H9 (cell line): ENCODE measurements at regions not wholly inside any gene's neighbourhood (a gene's known extent, or its start where the extent isn't known, plus 50 kb on each side); places are given as distances from the start of the nearest gene placed in this dataset.

Experiments used
- DNase-seq: peaks from one replicate; pipeline ENCODE4 v3.0.0-alpha.2; 2017
- H2AFZ ChIP-seq: one replicate; pipeline ENCODE4 v1.6.1; 2013; ENCODE audit warnings: mild to moderate bottlenecking, low read length, control low read depth, moderate library complexity
- H2AK5ac ChIP-seq: 2 replicates; pipeline ENCODE4 v1.6.1; 2013; ENCODE audit warnings: low read length, control low read depth, mixed read lengths; ENCODE audit not compliant: insufficient read length
- H2BK120ac ChIP-seq: one replicate; pipeline ENCODE4 v1.6.1; 2013; ENCODE audit warnings: low read depth, mild to moderate bottlenecking, low read length, control low read depth, inconsistent platforms; ENCODE audit not compliant: poor library complexity, severe bottlenecking
- H2BK12ac ChIP-seq: 2 replicates; pipeline ENCODE4 v1.6.1; 2013; ENCODE audit warnings: low read length, control low read depth, mixed read lengths, low read depth; ENCODE audit not compliant: insufficient read length
- H2BK15ac ChIP-seq: 2 replicates; pipeline ENCODE4 v1.6.1; 2013; ENCODE audit warnings: low read depth, low read length, control low read depth
- H2BK20ac ChIP-seq: one replicate; pipeline ENCODE4 v1.6.1; 2013; ENCODE audit warnings: low read depth, mild to moderate bottlenecking, low read length, control low read depth, inconsistent platforms; ENCODE audit not compliant: poor library complexity, severe bottlenecking
- H2BK5ac ChIP-seq: 2 replicates; pipeline ENCODE4 v1.6.1; 2013; ENCODE audit warnings: low read length, control low read depth, mixed read lengths; ENCODE audit not compliant: insufficient read length
- H3K14ac ChIP-seq: 2 replicates; pipeline ENCODE4 v1.6.1; 2013; ENCODE audit warnings: low read length, control low read depth; ENCODE audit not compliant: insufficient read depth
- H3K18ac ChIP-seq: 2 replicates; pipeline ENCODE4 v1.6.1; 2013; ENCODE audit warnings: low read depth, mild to moderate bottlenecking, mixed read lengths, low read length, control low read depth; ENCODE audit not compliant: insufficient read length
- H3K23ac ChIP-seq: 2 replicates; pipeline ENCODE4 v1.6.1; 2013; ENCODE audit warnings: low read length, control low read depth, mixed read lengths, low read depth; ENCODE audit not compliant: insufficient read length
- H3K23me2 ChIP-seq: 2 replicates; pipeline ENCODE4 v1.6.1; 2013; ENCODE audit warnings: low read depth, mild to moderate bottlenecking, mixed read lengths, low read length, control low read depth; ENCODE audit not compliant: insufficient read length, poor library complexity, severe bottlenecking
- H3K27ac ChIP-seq: 2 replicates; pipeline ENCODE4 v1.5.1; 2013; ENCODE audit warnings: low read length, control low read depth, mixed read lengths, low read depth; ENCODE audit not compliant: insufficient read length
- H3K27me3 ChIP-seq: 2 replicates; pipeline ENCODE4 v1.6.1; 2013; ENCODE audit warnings: low read length, control low read depth, inconsistent platforms; ENCODE audit not compliant: insufficient read depth
- H3K4ac ChIP-seq: 2 replicates; pipeline ENCODE4 v1.6.1; 2013; ENCODE audit warnings: low read depth, mild to moderate bottlenecking, control low read depth, inconsistent platforms, low read length, moderate library complexity
- H3K4me1 ChIP-seq: 2 replicates; pipeline ENCODE4 v1.6.1; 2013; ENCODE audit warnings: low read length, control low read depth, inconsistent platforms; ENCODE audit not compliant: insufficient read depth
- H3K4me2 ChIP-seq: 2 replicates; pipeline ENCODE4 v1.6.1; 2013; ENCODE audit warnings: low read length, control low read depth, mixed read lengths; ENCODE audit not compliant: insufficient read length, insufficient read depth
- H3K56ac ChIP-seq: 2 replicates; pipeline ENCODE4 v1.6.1; 2013; ENCODE audit warnings: low read depth, mild to moderate bottlenecking, mixed read lengths, low read length, control low read depth; ENCODE audit not compliant: insufficient read length
- H3K79me1 ChIP-seq: 2 replicates; pipeline ENCODE4 v1.6.1; 2013; ENCODE audit warnings: low read depth, mild to moderate bottlenecking, moderate library complexity, low read length, control low read depth, inconsistent platforms; ENCODE audit not compliant: insufficient read depth, poor library complexity, severe bottlenecking
- H3K79me2 ChIP-seq: 2 replicates; pipeline ENCODE4 v1.6.1; 2013; ENCODE audit warnings: low read length, control low read depth, inconsistent platforms; ENCODE audit not compliant: insufficient read depth
- H3K9ac ChIP-seq: 2 replicates; pipeline ENCODE4 v1.6.1; 2013; ENCODE audit warnings: low read length, control low read depth, mixed read lengths; ENCODE audit not compliant: insufficient read length; ENCODE audit errors: extremely low read depth
- H3K9me3 ChIP-seq: one replicate; pipeline ENCODE4 v1.6.1; 2013; ENCODE audit warnings: low read depth, low read length, inconsistent platforms; ENCODE audit not compliant: control insufficient read depth
- H3T11ph ChIP-seq: one replicate; pipeline ENCODE4 v1.6.1; 2013; ENCODE audit warnings: mild to moderate bottlenecking, low read length, control low read depth, inconsistent platforms
- H4K20me1 ChIP-seq: one replicate; pipeline ENCODE4 v1.6.1; 2013; ENCODE audit not compliant: control insufficient read depth, insufficient read length, insufficient read depth
- H4K5ac ChIP-seq: 2 replicates; pipeline ENCODE4 v1.6.1; 2013; ENCODE audit warnings: low read depth, mild to moderate bottlenecking, mixed read lengths, low read length, control low read depth; ENCODE audit not compliant: insufficient read length
- H4K8ac ChIP-seq: replicated peaks from 2 replicates; pipeline ENCODE4 v1.6.1; 2013; ENCODE audit warnings: low read length, control low read depth, mixed read lengths, low read depth; ENCODE audit not compliant: insufficient read length
- H4K91ac ChIP-seq: 2 replicates; pipeline ENCODE4 v1.6.1; 2013; ENCODE audit warnings: low read depth, mild to moderate bottlenecking, moderate library complexity, mixed read lengths, low read length, control low read depth; ENCODE audit not compliant: insufficient read length
- H3K27ac Mint-ChIP-seq, 3 experiments: 2 replicates in 2 of 3; 3 replicates in 1 of 3; pipeline ENCODE4 v1.8.0; 2020 to 2021; ENCODE audit warnings: mixed read lengths in 3 of 3, mild to moderate bottlenecking in 1 of 3, moderate library complexity in 1 of 3
- H3K27me3 Mint-ChIP-seq: 2 replicates; pipeline ENCODE4 v1.8.0; 2021; ENCODE audit warnings: low read depth, mild to moderate bottlenecking, moderate library complexity, mixed read lengths
- H3K36me3 Mint-ChIP-seq, 3 experiments: 2 replicates in 2 of 3; 3 replicates in 1 of 3; pipeline ENCODE4 v1.8.0; 2020 to 2021; ENCODE audit warnings: low read depth in 3 of 3, mixed read lengths in 3 of 3; ENCODE audit not compliant: insufficient read depth in 1 of 3
- H3K4me1 Mint-ChIP-seq, 2 experiments: 2 replicates each; pipeline ENCODE4 v1.8.0; 2020; ENCODE audit warnings: mixed read lengths in 2 of 2
- H3K4me3 Mint-ChIP-seq, 2 experiments: 2 replicates in 1 of 2; 3 replicates in 1 of 2; pipeline ENCODE4 v1.8.0; 2020 to 2021; ENCODE audit warnings: mild to moderate bottlenecking in 2 of 2, mixed read lengths in 2 of 2, moderate library complexity in 1 of 2
- H3K9me3 Mint-ChIP-seq, 2 experiments: 2 replicates in 1 of 2; 3 replicates in 1 of 2; pipeline ENCODE4 v1.8.0; 2020; ENCODE audit warnings: mild to moderate bottlenecking in 2 of 2, mixed read lengths in 2 of 2, moderate library complexity in 1 of 2
- WGBS: extraction: QIAGEN DNeasy Blood & Tissue Kit; methylation state at CpG from one replicate; pipeline ENCODE4 v1.1.7; 2013; ENCODE audit warnings: missing lambda C conversion rate, low lambda C conversion rate, mixed read lengths; ENCODE audit not compliant: insufficient read length; ENCODE audit errors: extremely low coverage; 5-methylcytosine and 5-hydroxymethylcytosine counted together
- TF ChIP-seq, protein P1 (sequence below): fragments of 200-600 bp; sonication (generic); conservative IDR thresholded peaks from 3 replicates; pipeline ENCODE4 v1.8.0; 2021; ENCODE audit warnings: antibody characterized with exemption, mild to moderate bottlenecking

DNA sequence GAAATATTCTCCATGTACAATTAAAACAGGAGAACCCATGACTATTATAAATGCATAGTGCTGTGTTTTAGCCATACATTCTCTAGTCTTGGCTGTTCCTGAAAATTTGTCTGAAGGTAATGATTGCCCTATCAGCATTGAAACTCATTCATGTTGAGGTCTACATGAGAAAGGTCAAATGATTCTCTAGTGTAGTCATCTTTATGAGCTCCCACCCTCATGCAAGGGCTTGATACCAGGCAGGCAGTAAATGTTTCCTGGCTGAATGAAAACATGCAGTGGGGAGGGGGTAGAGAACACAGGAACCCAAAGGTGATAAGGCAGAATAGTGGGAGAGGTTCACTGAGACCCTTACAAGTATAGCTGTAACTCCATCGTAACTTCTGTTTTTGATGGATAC, 424.3 kb downstream of the COG6 start:
- H4K91ac ChIP-seq: no peak overlapping the region
- no peak overlapping the region for H4K5ac ChIP-seq
- H3K27ac Mint-ChIP-seq: no peak overlapping the region
- H3K18ac ChIP-seq: no peak overlapping the region
- no peaks in the 10 kb centered on the region for H3K27me3 Mint-ChIP-seq
- no peaks in the 10 kb centered on the region for H3K27me3 ChIP-seq
- H2BK12ac ChIP-seq: no peak overlapping the region
- no peak overlapping the region for H2AFZ ChIP-seq
- no peaks in the 10 kb centered on the region for H3K79me2 ChIP-seq
- H3K4me2 ChIP-seq: no peak overlapping the region
- H3K9me3 ChIP-seq: no peaks in the 10 kb centered on the region
- no peaks in the 10 kb centered on the region for H3K23me2 ChIP-seq
- no peak overlapping the region for H2BK15ac ChIP-seq
- no peak overlapping the region for H3K4ac ChIP-seq
- no peaks in the 10 kb centered on the region for H4K20me1 ChIP-seq
- no peak overlapping the region for H3K4me3 Mint-ChIP-seq
- H2BK120ac ChIP-seq: no peak overlapping the region
- TF ChIP-seq, protein P1, sequence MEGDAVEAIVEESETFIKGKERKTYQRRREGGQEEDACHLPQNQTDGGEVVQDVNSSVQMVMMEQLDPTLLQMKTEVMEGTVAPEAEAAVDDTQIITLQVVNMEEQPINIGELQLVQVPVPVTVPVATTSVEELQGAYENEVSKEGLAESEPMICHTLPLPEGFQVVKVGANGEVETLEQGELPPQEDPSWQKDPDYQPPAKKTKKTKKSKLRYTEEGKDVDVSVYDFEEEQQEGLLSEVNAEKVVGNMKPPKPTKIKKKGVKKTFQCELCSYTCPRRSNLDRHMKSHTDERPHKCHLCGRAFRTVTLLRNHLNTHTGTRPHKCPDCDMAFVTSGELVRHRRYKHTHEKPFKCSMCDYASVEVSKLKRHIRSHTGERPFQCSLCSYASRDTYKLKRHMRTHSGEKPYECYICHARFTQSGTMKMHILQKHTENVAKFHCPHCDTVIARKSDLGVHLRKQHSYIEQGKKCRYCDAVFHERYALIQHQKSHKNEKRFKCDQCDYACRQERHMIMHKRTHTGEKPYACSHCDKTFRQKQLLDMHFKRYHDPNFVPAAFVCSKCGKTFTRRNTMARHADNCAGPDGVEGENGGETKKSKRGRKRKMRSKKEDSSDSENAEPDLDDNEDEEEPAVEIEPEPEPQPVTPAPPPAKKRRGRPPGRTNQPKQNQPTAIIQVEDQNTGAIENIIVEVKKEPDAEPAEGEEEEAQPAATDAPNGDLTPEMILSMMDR: no peak
- no peak overlapping the region for H3K9ac ChIP-seq
- no CpG with 5 or more reads among the region's 1 CpG for WGBS
- no peaks in the 10 kb centered on the region for H3K79me1 ChIP-seq
- H3T11ph ChIP-seq: no peak overlapping the region
- H3K36me3 Mint-ChIP-seq: peaks cover 0 to 2% (median 2%) of the 10 kb centered on the region in 3 experiments; a peak in 1 of 7 replicates
- no peak for DNase-seq
- peaks cover 5% of the 10 kb centered on the region in 2 experiments; a peak in 3 of 5 replicates for H3K9me3 Mint-ChIP-seq
- H2BK5ac ChIP-seq: no peak overlapping the region
- H3K4me1 ChIP-seq: no peaks in the 10 kb centered on the region
- no peak overlapping the region for H2AK5ac ChIP-seq
- H3K4me1 Mint-ChIP-seq: peaks cover 4 to 5% of the 10 kb centered on the region in 2 experiments
- no peak overlapping the region for H2BK20ac ChIP-seq
- H3K23ac ChIP-seq: no peak overlapping the region
- H3K27ac ChIP-seq: no peak overlapping the region
- H3K56ac ChIP-seq: no peak overlapping the region
- H4K8ac ChIP-seq: no peak overlapping the region
- H3K14ac ChIP-seq: no peak overlapping the region
